Adipose tissue (tissue), 3 donors: ENCODE measurements at regions not wholly inside any gene's neighbourhood (a gene's known extent, or its start where the extent isn't known, plus 50 kb on each side); places are given as distances from the start of the nearest gene placed in this dataset.
"Not testable (repeated sequence)": the region's sequence is repeated elsewhere in the genome, so short reads cannot be mapped to it uniquely, and the experiment has no call there.

Source experiments
- H3K27ac ChIP-seq: one replicate; pipeline ENCODE4 v1.5.1; 2013; ENCODE audit warnings: low read depth, low read length
- WGBS, 3 donors: extraction: QIAGEN DNeasy Blood & Tissue Kit; methylation state at CpG; one replicate each; pipeline ENCODE4 v1.1.7; 2013; 5-methylcytosine and 5-hydroxymethylcytosine counted together
- donor health status: healthy with polysubstance abuse.
- donor health status: Bipolar disorder and iron deficiency.
- donor health status: healthy.

DNA sequence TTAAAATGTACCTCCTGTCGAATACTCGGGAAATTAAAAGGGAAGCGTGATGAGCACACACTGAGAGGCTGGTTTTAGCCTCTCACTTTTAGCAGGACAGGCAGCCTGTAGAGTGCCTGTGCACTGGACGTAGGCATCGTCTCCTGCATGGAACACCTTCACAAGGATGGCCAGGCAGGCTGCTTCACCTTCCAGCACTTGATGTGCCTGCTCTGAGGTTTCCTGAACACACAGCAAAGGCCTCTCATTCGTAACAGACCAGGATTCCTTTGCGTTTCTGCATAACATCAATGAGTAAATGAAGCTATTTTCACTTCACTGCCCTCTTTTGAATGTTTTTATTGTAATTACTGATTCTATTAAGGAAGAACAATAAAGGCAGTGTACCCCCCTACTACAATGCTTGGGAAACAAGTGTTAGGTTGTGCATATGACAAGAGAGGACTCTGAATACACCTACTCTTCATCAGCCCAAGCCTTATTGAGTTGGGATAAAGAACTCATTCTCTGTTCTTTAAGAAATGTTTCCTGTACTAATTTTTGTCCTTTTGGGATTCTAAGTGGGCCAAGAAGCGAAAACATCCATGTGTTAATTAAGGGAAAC lies 1077.6 kb upstream of the FOXG1 start:
- H3K27ac ChIP-seq: no peak overlapping the region
- 79 to 86% (median 84%) methylated on average over 8 of the region's 8 CpGs for WGBS, 3 donors

- H3K27ac ChIP-seq: no peak overlapping the region
- WGBS, 3 donors: 78 to 86% (median 85%) methylated on average over 2 of the region's 2 CpGs
Measured at GRCh38 chr14:27712364-27712763, 1054.2 kb upstream of the FOXG1 start.

DNA sequence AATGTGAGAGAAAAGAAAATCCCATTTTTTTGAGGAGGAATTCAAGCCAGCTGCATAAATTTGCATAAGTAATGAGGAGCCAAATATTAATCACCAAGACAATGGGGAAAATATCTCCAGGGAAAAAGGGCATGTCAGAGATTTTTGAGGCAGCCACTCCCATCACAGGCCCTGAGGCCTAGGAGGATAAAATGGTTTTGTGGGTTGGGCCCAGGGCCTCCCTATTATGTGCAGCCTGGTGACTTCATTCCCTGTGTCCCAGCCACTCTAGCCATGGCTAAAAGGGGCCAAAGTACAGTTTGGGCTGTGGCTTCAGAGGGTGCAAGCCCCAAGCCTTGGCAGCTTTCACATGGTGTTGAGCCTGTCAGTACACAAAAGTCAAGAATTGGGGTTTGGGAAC lies 1051.0 kb upstream of the FOXG1 start:
- H3K27ac ChIP-seq: no peak overlapping the region

GRCh38 chr14:27721760-27722159 lies 1044.8 kb upstream of the FOXG1 start:
- H3K27ac ChIP-seq: no peak overlapping the region

- H3K27ac ChIP-seq: no peak overlapping the region
- 43 to 82% (median 75%) methylated on average over 4 of the region's 4 CpGs for WGBS, 3 donors
Measured at GRCh38 chr14:27725482-27725881, 1041.1 kb upstream of the FOXG1 start.

DNA sequence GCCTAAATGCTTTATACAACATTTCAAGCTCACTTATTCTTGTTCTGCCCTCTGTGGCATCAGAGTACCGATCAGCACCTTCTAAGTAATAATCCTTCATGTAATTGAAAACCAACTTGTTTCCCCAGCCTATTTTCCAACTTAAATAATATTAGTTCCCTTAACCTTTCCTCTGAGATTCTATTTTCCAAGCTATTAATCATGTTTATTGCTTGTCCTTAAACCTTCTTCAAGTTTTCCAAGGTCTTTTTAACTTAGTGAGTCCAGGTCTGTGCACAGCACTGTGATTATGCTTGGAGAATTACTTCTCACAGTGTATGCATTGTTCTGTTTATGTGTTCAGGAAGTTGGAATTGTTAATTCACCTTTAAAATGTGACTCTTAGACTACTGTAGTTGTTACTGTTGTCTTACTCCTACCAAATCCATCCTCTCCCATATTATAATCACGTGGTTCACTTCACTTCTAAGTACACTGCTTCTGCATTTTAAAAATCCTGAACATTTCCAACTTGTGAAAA lies 1039.3 kb upstream of the FOXG1 start:
- no peak overlapping the region for H3K27ac ChIP-seq
- WGBS, 3 donors: 24 to 61% (median 48%) methylated on average over 2 of the region's 2 CpGs

DNA sequence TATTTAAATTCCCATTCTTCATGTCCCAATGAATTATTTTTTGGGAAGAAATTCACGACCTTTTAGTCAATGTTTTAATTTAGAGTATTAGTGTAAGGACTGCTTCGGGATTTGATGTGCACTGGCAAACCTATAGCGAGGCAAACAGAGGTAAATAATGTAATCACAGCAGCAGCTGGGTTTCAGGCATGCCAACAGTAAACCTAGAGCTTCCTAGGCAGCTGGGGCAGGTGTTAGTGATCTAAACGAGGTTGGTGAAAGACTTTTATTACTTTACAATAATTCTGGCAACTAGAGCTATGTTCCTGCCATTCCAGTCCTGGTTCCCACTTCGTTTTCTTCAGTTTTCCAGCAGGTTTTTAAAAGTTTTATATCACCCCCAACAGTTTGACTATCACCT lies 1036.4 kb upstream of the FOXG1 start:
- 33 to 48% (median 39%) methylated on average over 5 of the region's 5 CpGs for WGBS, 3 donors
- no peak overlapping the region for H3K27ac ChIP-seq

- H3K27ac ChIP-seq: no peak overlapping the region
- WGBS, 3 donors: 74 to 87% (median 83%) methylated on average over 1 of the region's 1 CpG
Measured at GRCh38 chr14:27739657-27740156, 1026.9 kb upstream of the FOXG1 start.

DNA sequence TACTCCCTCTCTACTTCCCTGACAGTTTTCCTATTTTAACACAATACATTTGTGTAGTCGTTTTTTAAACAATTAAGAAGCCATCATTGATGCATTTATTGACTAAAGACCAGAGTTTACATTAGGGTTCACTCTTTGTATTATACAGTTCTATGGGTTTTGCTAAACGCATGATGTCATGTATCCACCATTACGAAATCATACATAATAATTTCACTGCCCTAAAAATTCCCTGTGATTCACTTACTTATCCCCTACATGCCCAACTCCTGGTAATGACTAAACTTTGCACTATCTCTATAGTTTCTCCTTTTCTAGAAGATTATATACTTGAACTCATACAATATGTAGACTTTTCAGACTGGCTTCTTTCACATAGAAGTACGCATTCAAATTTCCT lies 1016.5 kb upstream of the FOXG1 start:
- 70 to 75% (median 72%) methylated on average over 4 of the region's 4 CpGs for WGBS, 3 donors
- H3K27ac ChIP-seq: no peak overlapping the region

DNA sequence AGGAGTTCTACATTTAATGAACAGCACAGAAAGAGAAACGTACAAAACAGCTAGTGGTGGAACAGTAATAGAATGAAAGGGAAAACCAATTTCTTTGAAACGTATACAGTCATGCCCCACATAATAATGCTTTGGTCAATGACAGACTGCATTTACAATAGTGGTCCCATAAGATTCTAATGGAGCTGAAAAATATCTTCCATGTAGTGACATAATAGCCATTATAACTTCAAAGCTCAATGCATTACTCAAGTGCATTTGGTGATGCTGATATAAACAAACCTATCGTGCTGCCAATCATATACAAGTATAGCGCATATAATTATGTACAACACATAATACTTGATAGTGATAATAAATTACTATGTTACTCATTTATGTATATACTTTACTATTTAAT lies 1008.9 kb upstream of the FOXG1 start:
- 85 to 88% (median 86%) methylated on average over 4 of the region's 4 CpGs for WGBS, 3 donors
- H3K27ac ChIP-seq: not testable (repeated sequence)

- H3K27ac ChIP-seq: not testable (repeated sequence)
- WGBS, 3 donors: 34 to 78% (median 77%) methylated on average over 4 of the region's 4 CpGs
Measured at GRCh38 chr14:27760367-27760766, 1006.2 kb upstream of the FOXG1 start.

DNA sequence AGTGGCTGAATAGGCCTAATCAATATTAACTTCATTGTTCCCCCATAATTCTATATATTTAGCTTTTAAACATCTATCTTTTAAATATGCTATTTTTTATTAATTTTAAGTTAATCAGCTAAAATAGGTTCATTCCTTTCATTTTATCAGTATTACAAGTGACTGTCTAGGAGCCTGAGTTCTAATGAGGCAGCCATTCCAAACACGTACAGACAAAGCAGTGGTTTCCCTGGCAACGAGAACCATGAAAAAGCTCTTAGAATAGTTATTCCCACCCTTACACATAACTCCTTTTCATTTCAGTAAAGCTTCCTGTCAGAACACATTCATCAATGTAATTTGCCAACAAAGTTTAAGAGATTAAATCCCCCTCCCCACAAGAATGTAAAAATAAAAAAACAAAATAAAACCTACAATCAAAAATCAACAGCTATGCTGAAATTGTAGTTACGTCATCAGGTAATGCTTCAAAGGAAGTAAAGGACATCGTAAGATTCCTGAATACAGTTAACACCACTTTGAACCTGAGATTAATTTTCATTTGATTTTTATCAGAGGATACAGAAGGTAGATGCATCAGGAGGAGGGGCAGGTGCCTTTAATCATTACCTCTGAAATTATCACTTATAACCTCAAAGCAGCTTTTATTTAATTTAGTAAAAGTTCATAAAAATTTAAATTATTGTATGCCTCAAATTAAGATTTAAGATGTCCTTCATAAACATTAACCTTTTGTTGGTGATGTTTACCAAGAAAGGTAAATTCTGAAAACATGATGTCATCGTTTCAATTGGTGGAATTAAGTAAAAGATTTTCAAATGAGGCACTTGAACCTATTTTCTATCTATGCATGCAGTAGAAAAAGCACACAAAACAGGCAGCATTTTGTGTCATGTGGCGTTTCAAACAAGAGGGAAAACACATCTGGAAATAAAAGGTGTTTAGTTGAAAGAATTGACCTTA lies 967.2 kb upstream of the FOXG1 start:
- WGBS, 3 donors: 52 to 67% (median 67%) methylated on average over 6 of the region's 6 CpGs
- H3K27ac ChIP-seq: not testable (repeated sequence)

GRCh38 chr14:27817746-27818430 lies 948.7 kb upstream of the FOXG1 start:
- H3K27ac ChIP-seq: not testable (repeated sequence)
- WGBS, 3 donors: 49 to 66% (median 54%) methylated on average over 4 of the region's 4 CpGs

- H3K27ac ChIP-seq: not testable (repeated sequence)
- WGBS, 3 donors: 39 to 63% (median 55%) methylated on average over 4 of the region's 4 CpGs
Measured at GRCh38 chr14:27826149-27826548, 940.4 kb upstream of the FOXG1 start.

DNA sequence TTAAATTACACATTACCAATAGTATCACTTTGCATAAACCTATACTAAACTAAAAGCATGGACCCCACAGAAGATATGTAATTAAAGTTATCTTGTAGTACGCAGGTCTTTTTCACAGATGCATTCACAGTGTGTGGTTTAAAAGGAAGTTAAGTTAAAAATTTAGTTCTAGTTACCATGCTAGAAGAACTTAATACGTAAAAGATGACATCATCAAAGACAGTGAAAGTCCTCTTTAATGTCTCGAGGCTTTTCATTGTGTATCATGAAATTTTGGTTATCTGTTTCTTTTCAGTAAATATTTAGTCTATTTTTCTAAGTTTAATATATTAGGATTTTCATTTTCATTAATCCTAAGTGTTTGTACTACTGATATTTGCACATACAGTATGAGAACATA lies 934.6 kb upstream of the FOXG1 start:
- not testable (repeated sequence) for H3K27ac ChIP-seq
- 81 to 84% (median 81%) methylated on average over 3 of the region's 3 CpGs for WGBS, 3 donors

GRCh38 chr14:27833001-27833400 lies 933.6 kb upstream of the FOXG1 start:
- not testable (repeated sequence) for H3K27ac ChIP-seq
- WGBS, 3 donors: 53 to 62% (median 62%) methylated on average over 5 of the region's 5 CpGs

- no peak overlapping the region for H3K27ac ChIP-seq
Measured at GRCh38 chr14:27836386-27836785, 930.2 kb upstream of the FOXG1 start.

GRCh38 chr14:27845241-27845850 lies 921.2 kb upstream of the FOXG1 start:
- 95 to 98% (median 96%) methylated on average over 52 to 54 of the region's 54 CpGs for WGBS, 3 donors
- no peak overlapping the region for H3K27ac ChIP-seq

DNA sequence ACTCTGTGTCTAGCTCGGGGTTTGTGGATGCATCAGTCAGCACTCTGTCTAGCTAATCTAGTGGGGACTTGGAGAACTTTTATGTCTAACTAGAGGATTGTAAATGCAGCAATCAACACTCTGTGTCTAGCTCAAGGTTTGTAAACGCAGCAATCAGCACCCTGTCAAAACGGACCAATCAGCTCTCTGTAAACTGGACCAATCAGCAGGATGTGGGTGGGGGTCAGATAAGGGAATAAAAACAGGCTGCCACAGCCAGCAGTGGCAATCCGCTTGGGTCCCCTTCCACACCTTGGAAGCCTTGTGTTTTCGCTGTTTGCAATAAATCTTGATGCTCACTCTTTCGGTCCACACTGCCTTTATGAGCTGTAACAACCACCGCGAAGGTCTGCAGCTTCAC lies 920.7 kb upstream of the FOXG1 start:
- WGBS, 3 donors: 79 to 89% (median 87%) methylated on average over 8 of the region's 8 CpGs
- no peak overlapping the region for H3K27ac ChIP-seq
